ENCODE measurements at regions not wholly inside any gene's neighbourhood (a gene's known extent, or its start where the extent isn't known, plus 50 kb on each side); places are given as distances from the start of the nearest gene placed in this dataset.
"Not testable (repeated sequence)": the region's sequence is repeated elsewhere in the genome, so short reads cannot be mapped to it uniquely, and the experiment has no call there.

DNA sequence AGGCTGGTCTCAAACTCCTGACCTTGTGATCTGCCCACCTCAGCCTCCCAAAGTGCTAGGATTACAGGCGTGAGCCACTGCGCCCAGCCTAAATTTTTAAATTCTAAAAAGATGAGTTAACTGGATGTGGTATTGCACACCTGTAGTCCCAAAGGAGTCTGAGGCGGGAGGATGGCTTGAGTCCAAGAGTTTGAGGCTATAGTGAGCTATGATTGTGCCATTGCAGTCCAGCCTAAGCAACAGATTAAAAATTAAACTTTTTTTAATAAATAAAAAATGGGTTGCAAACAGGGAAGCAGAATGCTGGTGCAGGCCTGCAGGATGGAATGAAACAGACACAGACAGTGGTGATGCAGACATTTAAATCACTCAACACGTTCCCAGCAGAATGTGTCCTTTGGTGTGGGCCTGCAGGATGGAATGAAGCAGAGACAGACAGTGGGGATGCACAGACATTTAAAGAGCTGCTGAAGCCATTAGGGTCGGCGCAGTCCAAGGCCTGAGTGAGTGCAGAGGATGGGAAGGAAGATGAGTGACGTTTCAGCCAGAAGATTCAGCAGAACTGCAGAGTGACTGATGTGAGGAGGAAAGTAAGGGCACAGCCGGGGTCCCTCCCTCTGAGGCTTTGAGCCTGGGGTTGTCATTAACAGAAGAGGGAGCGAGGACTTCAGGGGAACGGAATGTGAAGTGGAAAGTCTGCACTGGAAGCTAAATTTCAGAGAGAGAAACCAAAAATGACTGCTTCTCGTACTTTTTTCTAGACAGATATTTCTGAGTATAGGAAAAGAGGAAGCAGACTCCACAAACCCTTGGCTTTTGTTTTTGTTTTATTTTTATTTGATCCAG lies 117.5 kb downstream of the RIN2 start:
- peaks cover 13% of the 10 kb centered on the region for H3K27me3 Mint-ChIP-seq
- no peak overlapping the region for H3K27ac Mint-ChIP-seq
- DNase-seq: no peak
- H3K4me1 Mint-ChIP-seq: no peaks in the 10 kb centered on the region
- H3K9me3 Mint-ChIP-seq: no peaks in the 10 kb centered on the region
- no peaks in the 10 kb centered on the region for H3K36me3 Mint-ChIP-seq
- no peak overlapping the region for H3K4me3 Mint-ChIP-seq

DNA sequence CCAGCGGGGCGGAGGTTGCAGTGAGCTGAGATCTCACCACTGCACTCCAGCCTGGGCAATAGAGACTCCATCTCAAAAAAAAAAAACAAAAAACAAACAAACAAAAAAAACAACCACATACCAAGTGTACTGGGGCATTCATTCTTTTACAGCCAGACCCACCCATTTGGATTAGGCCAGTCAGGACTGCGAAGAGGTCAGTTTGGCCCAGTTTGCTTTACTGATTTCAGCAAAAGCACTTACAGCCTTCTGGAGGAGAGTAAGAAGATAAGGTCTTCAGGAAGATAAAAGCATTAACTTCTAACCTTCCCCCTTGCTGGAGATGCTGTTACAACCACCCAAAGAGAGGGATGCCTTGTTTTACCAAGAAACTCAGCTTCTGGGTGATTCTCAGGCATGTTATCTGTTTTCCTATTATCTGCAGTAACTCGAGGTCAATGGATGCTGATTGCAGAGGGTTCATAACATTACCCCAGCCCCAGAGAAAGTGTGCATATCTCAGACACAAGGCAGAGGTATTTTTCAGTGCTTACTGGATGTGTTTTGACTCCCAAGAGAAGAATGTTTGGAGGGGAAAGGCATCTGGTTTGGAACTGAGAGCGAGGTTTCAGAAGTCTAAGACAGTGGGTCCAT lies 118.9 kb downstream of the RIN2 start:
- Mint-ChIP-seq H3K4me1 (no peaks in the 10 kb centered on the region), H3K36me3 (no peaks in the 10 kb centered on the region), H3K27ac (no peak overlapping the region), H3K4me3 (no peak overlapping the region), H3K27me3 (peaks cover 8% of the 10 kb centered on the region), H3K9me3 (no peaks in the 10 kb centered on the region)
- DNase-seq: no peak

- not testable (repeated sequence) for H3K4me1 Mint-ChIP-seq, H3K9me3 Mint-ChIP-seq, H3K27me3 Mint-ChIP-seq, H3K36me3 Mint-ChIP-seq, DNase-seq, H3K4me3 Mint-ChIP-seq, H3K27ac Mint-ChIP-seq
Measured at GRCh38 chr20:19879874-19880255, 121.8 kb downstream of the RIN2 start.

DNA sequence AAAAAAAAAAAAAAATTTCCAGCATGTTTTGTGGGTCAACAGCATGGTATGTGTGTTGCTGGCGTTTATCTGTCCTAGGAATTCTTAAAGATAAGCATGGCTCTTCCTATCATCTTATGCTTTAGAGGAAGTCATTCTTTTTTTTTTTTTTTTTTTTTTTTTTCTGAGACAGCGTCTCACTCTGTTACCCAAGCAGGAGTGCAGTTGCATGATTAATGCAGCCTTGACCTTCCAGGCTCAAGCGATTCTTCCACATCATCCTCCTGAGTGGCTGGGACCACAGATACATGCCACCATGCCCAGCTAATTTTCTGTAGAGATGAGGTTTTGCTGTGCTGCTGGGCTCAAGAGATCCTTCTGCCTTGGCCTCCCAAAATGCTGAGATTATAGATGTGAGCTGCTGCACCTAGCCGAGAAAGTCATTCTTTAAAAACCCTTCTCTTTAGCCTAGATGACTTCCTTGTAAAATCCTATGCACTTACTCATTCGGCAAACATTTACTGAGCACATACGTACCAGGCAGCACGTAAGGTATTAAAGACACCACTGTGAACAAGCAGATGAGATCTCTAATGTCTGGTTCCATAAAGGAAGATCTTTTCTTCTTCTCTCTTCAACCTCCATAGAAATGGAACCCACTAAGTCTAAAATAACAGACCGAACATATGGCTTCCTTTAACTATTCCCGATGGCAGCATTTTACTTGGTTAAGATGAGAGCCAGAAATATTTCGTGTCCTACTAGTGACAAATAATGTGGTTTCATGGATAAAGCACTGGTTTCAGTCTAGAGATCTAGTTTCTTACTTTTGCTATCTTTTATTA lies 122.4 kb downstream of the RIN2 start:
- DNase-seq: no peak
- Mint-ChIP-seq H3K4me1 (no peaks in the 10 kb centered on the region), H3K27ac (no peak overlapping the region), H3K4me3 (no peak overlapping the region), H3K9me3 (no peaks in the 10 kb centered on the region), H3K36me3 (no peaks in the 10 kb centered on the region), H3K27me3 (peaks cover 4% of the 10 kb centered on the region)

DNA sequence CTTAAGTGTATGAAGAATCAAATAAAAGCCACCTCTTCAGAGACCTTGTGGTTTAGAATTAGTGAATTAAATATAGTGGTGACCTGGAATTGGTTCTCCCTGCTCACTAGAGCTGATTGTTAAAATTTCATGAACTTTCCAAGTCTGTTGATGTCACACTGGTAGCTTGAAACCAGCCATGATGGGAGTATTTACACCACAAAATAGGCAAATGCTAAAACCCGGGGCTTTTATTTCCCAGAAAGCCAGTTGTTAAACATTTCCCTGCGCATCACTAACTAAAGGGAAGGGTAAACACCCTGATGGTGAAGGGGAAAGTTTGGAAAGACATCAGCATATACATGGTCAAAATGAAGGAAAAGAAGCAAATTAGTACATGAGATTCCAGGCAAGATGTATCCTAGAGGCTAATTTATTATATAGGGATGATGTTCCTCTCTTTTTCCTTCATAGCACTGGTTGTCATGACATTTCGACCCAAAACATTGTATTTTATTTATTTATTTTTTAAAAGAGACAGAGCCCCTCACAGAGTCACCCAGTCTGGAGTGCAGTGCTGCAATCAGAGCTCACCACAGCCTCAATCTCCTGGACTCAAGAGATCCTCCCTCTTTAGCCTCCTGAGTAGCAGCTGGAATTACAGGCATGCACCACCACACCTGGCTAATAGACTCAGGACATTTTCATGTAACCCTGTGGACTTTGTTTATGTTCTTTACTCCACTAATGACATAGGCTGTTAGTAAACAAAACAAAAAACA lies 123.2 kb downstream of the RIN2 start:
- DNase-seq: no peak
- Mint-ChIP-seq H3K27me3 (peaks cover 4% of the 10 kb centered on the region), H3K4me3 (no peak overlapping the region), H3K27ac (no peak overlapping the region), H3K4me1 (no peaks in the 10 kb centered on the region), H3K36me3 (no peaks in the 10 kb centered on the region), H3K9me3 (no peaks in the 10 kb centered on the region)

DNA sequence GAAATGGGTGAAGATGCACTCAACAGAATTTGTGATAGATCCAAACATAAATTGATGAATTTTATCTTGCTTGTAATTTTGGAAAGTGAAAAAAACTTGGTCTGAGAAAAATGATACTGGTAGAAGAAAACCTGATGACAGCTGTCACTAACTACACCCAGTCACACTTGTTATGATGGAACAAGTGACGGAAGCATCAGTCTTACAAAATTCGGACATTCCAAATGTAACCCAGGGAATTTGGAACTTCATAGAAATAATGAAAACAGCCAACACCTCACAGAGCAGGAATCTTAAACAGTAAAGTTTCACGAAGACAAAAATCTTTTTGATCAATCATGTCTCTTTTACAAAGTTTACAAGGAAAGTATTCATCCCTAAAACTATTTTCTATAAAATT lies 123.9 kb downstream of the RIN2 start:
- Mint-ChIP-seq H3K9me3 (no peaks in the 10 kb centered on the region), H3K36me3 (no peaks in the 10 kb centered on the region), H3K27ac (no peak overlapping the region), H3K4me1 (no peaks in the 10 kb centered on the region), H3K4me3 (no peak overlapping the region), H3K27me3 (peaks cover 10% of the 10 kb centered on the region)
- DNase-seq: no peak

DNA sequence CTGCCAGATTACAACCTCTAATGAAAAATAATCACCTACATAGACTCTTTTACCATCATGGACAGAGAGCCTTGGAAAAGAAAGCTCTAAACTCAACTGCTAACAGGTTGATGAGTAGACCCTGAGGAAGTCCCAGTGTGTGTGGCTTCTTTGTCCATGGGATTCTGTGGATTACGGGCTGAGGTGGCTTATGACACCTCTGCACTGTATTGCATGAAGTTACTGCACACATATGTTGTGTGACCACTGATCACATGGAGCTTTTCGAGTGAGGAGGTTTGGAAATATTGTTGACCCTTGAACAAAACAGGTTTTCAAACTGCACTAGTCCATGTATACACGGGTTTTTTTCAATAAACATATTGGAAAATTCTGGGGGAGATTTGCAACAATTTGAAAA lies 124.4 kb downstream of the RIN2 start:
- Mint-ChIP-seq H3K4me1 (no peaks in the 10 kb centered on the region), H3K36me3 (no peaks in the 10 kb centered on the region), H3K27ac (no peak overlapping the region), H3K4me3 (no peak overlapping the region), H3K9me3 (no peaks in the 10 kb centered on the region), H3K27me3 (peaks cover 10% of the 10 kb centered on the region)
- no peak for DNase-seq

GRCh38 chr20:19883501-19883900 lies 125.4 kb downstream of the RIN2 start:
- DNase-seq: no peak
- no peak overlapping the region for H3K27ac Mint-ChIP-seq
- H3K9me3 Mint-ChIP-seq: no peaks in the 10 kb centered on the region
- H3K4me1 Mint-ChIP-seq: no peaks in the 10 kb centered on the region
- no peaks in the 10 kb centered on the region for H3K36me3 Mint-ChIP-seq
- no peak overlapping the region for H3K4me3 Mint-ChIP-seq
- peaks cover 17% of the 10 kb centered on the region for H3K27me3 Mint-ChIP-seq

DNA sequence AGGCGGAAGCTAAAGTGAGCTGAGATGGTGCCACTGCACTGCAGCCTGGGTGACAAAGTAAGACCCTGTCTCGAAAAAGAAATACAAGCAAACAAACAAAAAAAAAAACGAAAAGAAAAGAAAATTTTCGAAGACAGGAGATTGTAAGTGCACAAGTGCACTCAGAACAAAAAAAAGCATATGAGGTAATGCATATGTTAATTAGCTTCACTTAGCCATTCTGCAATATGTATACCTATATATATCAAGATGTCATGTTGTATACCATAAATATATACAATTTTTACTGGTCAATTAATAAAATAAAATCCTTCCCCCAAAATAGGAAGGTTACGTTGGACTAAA lies 127.5 kb downstream of the RIN2 start:
- Mint-ChIP-seq H3K4me3 (no peak overlapping the region), H3K36me3 (no peaks in the 10 kb centered on the region), H3K27ac (no peak overlapping the region), H3K4me1 (no peaks in the 10 kb centered on the region), H3K9me3 (no peaks in the 10 kb centered on the region), H3K27me3 (peaks cover 33% of the 10 kb centered on the region)
- no peak for DNase-seq

- H3K27ac Mint-ChIP-seq: no peak overlapping the region
- H3K4me3 Mint-ChIP-seq: no peak overlapping the region
- no peaks in the 10 kb centered on the region for H3K36me3 Mint-ChIP-seq
- H3K27me3 Mint-ChIP-seq: peaks cover 36% of the 10 kb centered on the region
- no peaks in the 10 kb centered on the region for H3K4me1 Mint-ChIP-seq
- H3K9me3 Mint-ChIP-seq: no peaks in the 10 kb centered on the region
- no peak for DNase-seq
Measured at GRCh38 chr20:19885939-19886660, 128.0 kb downstream of the RIN2 start.

DNA sequence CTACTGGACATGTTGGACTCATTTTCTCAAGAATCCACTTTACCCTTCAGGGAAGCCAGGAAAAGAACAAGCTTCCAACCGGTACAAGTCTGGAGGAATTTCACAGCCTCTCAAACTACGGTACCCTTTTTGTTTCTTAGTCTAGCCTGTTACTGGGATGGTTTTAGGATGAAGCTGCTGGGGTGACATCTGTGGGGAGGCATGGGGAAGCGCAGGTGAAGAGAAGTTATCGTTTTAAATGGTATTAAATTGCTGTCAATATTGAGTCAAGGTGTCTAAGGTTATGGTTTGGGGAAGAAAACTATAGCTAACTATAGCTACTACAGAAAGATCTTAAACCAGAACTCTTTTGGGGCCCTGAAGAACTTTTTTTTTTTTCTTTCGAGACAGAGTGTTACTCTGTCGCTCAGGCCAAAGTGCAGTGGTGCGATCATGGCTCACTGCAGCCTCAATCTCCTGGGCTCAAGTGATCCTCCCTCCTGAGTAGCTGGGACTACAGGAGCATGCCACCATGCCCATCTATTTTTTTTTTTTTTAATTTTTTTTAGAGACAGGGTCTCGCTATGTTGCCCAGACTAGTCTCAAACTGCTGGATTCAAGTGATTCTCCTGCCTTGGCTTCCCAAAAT lies 128.7 kb downstream of the RIN2 start:
- H3K36me3 Mint-ChIP-seq: no peaks in the 10 kb centered on the region
- H3K4me3 Mint-ChIP-seq: no peak overlapping the region
- H3K27me3 Mint-ChIP-seq: peaks cover 37% of the 10 kb centered on the region
- H3K9me3 Mint-ChIP-seq: no peaks in the 10 kb centered on the region
- no peak overlapping the region for H3K27ac Mint-ChIP-seq
- H3K4me1 Mint-ChIP-seq: no peaks in the 10 kb centered on the region
- DNase-seq: no peak

GRCh38 chr20:19887556-19888268 lies 129.4 kb upstream of the NAA20 start:
- no peak overlapping the region for H3K27ac Mint-ChIP-seq
- no peaks in the 10 kb centered on the region for H3K9me3 Mint-ChIP-seq
- peaks cover 41% of the 10 kb centered on the region for H3K27me3 Mint-ChIP-seq
- DNase-seq: no peak
- H3K4me1 Mint-ChIP-seq: no peaks in the 10 kb centered on the region
- no peak overlapping the region for H3K4me3 Mint-ChIP-seq
- no peaks in the 10 kb centered on the region for H3K36me3 Mint-ChIP-seq

GRCh38 chr20:19888269-19888671 lies 128.9 kb upstream of the NAA20 start:
- Mint-ChIP-seq H3K4me1 (no peaks in the 10 kb centered on the region), H3K4me3 (no peak overlapping the region), H3K27ac (no peak overlapping the region), H3K27me3 (peaks cover 41% of the 10 kb centered on the region), H3K36me3 (no peaks in the 10 kb centered on the region), H3K9me3 (no peaks in the 10 kb centered on the region)
- DNase-seq: no peak

Measured in activated naive CD8-positive, alpha-beta T cell treated with anti-CD3 and anti-CD28 coated beads for 36 hours (primary cell).